ENCODE measurements at regions not wholly inside any gene's neighbourhood (a gene's known extent, or its start where the extent isn't known, plus 50 kb on each side); places are given as distances from the start of the nearest gene placed in this dataset.

DNA sequence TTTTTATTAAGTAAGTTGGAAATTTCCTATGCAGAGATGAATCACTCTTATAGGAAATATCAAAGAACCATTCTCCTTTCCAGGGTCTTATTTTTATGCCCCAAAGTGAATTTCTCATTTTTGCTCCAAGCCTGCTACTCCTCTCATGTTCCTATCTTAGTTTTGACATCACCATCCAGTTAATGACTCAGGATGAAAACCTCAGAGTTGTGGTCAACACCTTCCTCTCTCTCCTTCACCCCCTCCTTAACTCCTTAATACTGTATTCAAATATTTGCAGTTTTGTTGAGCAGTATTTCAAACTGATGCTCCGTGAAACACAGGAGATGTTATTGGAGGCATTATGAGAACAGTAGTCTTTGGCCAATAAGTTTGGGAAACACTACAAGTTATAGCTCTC is 64.1 kb downstream of the NRN1 start:
- Histone ChIP-seq H3K4me1 (ENCODE audit: insufficient read depth, low read length, severe bottlenecking) (no peaks in the 10 kb centered on the region), H4K20me1 (ENCODE audit: insufficient read depth, low read length) (no peaks in the 10 kb centered on the region), H3K9me3 (ENCODE audit: low read length) (no peaks in the 10 kb centered on the region), H3K27me3 (ENCODE audit: insufficient read depth, low read length) (no peaks in the 10 kb centered on the region), H3F3A (ENCODE audit: insufficient read depth, low read length) (no peaks in the 10 kb centered on the region), H3K9ac (ENCODE audit: low read length) (no peak overlapping the region), H3K4me2 (ENCODE audit: low read length) (no peak overlapping the region), H3K36me3 (ENCODE audit: insufficient read depth, low read length) (no peaks in the 10 kb centered on the region), H3K9me2 (ENCODE audit: low read depth, low read length) (no peaks in the 10 kb centered on the region), H3K79me2 (ENCODE audit: insufficient read depth, low read length) (no peaks in the 10 kb centered on the region), H3K27ac (ENCODE audit: low read depth, low read length, poor library complexity, severe bottlenecking) (no peak overlapping the region), H2AFZ (ENCODE audit: low read length) (no peak overlapping the region), H3K4me3 (ENCODE audit: low read depth, low read length, poor library complexity, severe bottlenecking) (no peak overlapping the region)
- no peak for TF ChIP-seq EZH2 (IDR thresholded peaks at IDR 0.05; ENCODE audit: borderline replicate concordance, low read length)
- TF ChIP-seq, protein P1, sequence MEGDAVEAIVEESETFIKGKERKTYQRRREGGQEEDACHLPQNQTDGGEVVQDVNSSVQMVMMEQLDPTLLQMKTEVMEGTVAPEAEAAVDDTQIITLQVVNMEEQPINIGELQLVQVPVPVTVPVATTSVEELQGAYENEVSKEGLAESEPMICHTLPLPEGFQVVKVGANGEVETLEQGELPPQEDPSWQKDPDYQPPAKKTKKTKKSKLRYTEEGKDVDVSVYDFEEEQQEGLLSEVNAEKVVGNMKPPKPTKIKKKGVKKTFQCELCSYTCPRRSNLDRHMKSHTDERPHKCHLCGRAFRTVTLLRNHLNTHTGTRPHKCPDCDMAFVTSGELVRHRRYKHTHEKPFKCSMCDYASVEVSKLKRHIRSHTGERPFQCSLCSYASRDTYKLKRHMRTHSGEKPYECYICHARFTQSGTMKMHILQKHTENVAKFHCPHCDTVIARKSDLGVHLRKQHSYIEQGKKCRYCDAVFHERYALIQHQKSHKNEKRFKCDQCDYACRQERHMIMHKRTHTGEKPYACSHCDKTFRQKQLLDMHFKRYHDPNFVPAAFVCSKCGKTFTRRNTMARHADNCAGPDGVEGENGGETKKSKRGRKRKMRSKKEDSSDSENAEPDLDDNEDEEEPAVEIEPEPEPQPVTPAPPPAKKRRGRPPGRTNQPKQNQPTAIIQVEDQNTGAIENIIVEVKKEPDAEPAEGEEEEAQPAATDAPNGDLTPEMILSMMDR (IDR thresholded peaks at IDR 0.05; ENCODE audit: low read length), result no peak

- no peak overlapping the region for H3K4me2 ChIP-seq (ENCODE audit: low read length)
- H3K9me3 ChIP-seq (ENCODE audit: low read length), result no peaks in the 10 kb centered on the region
- H3K27me3 ChIP-seq (ENCODE audit: insufficient read depth, low read length), result no peaks in the 10 kb centered on the region
- no peak overlapping the region for H3K27ac ChIP-seq (ENCODE audit: low read depth, low read length, poor library complexity, severe bottlenecking)
- H3K4me3 ChIP-seq (ENCODE audit: low read depth, low read length, poor library complexity, severe bottlenecking), result no peak overlapping the region
- H3K79me2 ChIP-seq (ENCODE audit: insufficient read depth, low read length), result no peaks in the 10 kb centered on the region
- no peaks in the 10 kb centered on the region for H4K20me1 ChIP-seq (ENCODE audit: insufficient read depth, low read length)
- TF ChIP-seq, protein P1 (IDR thresholded peaks at IDR 0.05; ENCODE audit: low read length), result no peak
- no peak for TF ChIP-seq EZH2 (IDR thresholded peaks at IDR 0.05; ENCODE audit: borderline replicate concordance, low read length)
- H3K9ac ChIP-seq (ENCODE audit: low read length), result no peak overlapping the region
- no peaks in the 10 kb centered on the region for H3K36me3 ChIP-seq (ENCODE audit: insufficient read depth, low read length)
- no peak overlapping the region for H2AFZ ChIP-seq (ENCODE audit: low read length)
- H3K4me1 ChIP-seq (ENCODE audit: insufficient read depth, low read length, severe bottlenecking), result no peaks in the 10 kb centered on the region
- H3F3A ChIP-seq (ENCODE audit: insufficient read depth, low read length), result no peaks in the 10 kb centered on the region
- no peaks in the 10 kb centered on the region for H3K9me2 ChIP-seq (ENCODE audit: low read depth, low read length)
Observed at GRCh38 chr6:5941188-5941587, 65.5 kb downstream of the NRN1 start.

DNA sequence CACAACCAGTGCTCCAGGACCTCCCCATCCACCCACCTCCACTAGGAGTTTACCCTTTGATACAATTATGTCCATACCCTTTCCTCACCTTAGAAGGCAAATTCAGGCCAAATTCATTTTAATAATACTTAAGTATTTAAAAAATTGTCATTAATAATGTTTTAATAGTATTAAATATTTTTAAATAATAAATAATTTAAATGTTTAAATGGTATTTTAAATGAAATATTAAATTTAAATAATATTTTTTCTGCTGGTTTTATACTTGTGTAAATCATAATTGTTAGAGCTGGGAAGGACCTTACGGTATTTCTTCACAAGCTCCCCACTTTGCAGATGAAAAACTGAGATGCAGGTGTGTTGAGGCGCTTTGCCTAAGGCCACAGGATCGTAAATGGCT is 67.8 kb downstream of the NRN1 start:
- Histone ChIP-seq H3K4me1 (ENCODE audit: insufficient read depth, low read length, severe bottlenecking) (no peaks in the 10 kb centered on the region), H3K4me3 (ENCODE audit: low read depth, low read length, poor library complexity, severe bottlenecking) (no peak overlapping the region), H3K79me2 (ENCODE audit: insufficient read depth, low read length) (no peaks in the 10 kb centered on the region), H3K4me2 (ENCODE audit: low read length) (no peak overlapping the region), H3K9me3 (ENCODE audit: low read length) (no peaks in the 10 kb centered on the region), H3K27me3 (ENCODE audit: insufficient read depth, low read length) (no peaks in the 10 kb centered on the region), H4K20me1 (ENCODE audit: insufficient read depth, low read length) (no peaks in the 10 kb centered on the region), H3F3A (ENCODE audit: insufficient read depth, low read length) (no peaks in the 10 kb centered on the region), H3K9me2 (ENCODE audit: low read depth, low read length) (no peaks in the 10 kb centered on the region), H2AFZ (ENCODE audit: low read length) (no peak overlapping the region), H3K36me3 (ENCODE audit: insufficient read depth, low read length) (no peaks in the 10 kb centered on the region), H3K9ac (ENCODE audit: low read length) (no peak overlapping the region), H3K27ac (ENCODE audit: low read depth, low read length, poor library complexity, severe bottlenecking) (no peak overlapping the region)
- no peak for TF ChIP-seq EZH2 (IDR thresholded peaks at IDR 0.05; ENCODE audit: borderline replicate concordance, low read length)
- TF ChIP-seq, protein P1 (IDR thresholded peaks at IDR 0.05; ENCODE audit: low read length), result no peak

All from OCI-LY1 (cell line).